NT2/D1 (cell line): ENCODE measurements at regions not wholly inside any gene's neighbourhood (a gene's known extent, or its start where the extent isn't known, plus 50 kb on each side); places are given as distances from the start of the nearest gene placed in this dataset.

Source experiments
- SUZ12 ChIP-seq: IDR thresholded peaks from 2 replicates; pipeline ENCODE4 v1.6.1; 2011; ENCODE audit not compliant: insufficient read length, insufficient read depth; ENCODE audit errors: extremely low read depth
- YY1 ChIP-seq: IDR thresholded peaks from 2 replicates; pipeline ENCODE4 v1.6.1; 2011; ENCODE audit not compliant: insufficient read length, insufficient read depth
- ZNF274 ChIP-seq: IDR thresholded peaks from 2 replicates; pipeline ENCODE4 v1.6.1; 2011; ENCODE audit warnings: mild to moderate bottlenecking, low read depth, low read length

- no peak for TF ChIP-seq YY1
- TF ChIP-seq SUZ12 = no peak
- no peak for TF ChIP-seq ZNF274
These were observed 1005.6 kb downstream of the IGSF11 start for GRCh38 chr3:118029049-118029448.
